ENCODE measurements at regions not wholly inside any gene's neighbourhood (a gene's known extent, or its start where the extent isn't known, plus 50 kb on each side); places are given as distances from the start of the nearest gene placed in this dataset.

GRCh38 chr7:118129041-118129795 is 54.7 kb upstream of the LSM8 start:
- peaks cover 39% of the 10 kb centered on the region for H3K9me3 Mint-ChIP-seq
- no peak overlapping the region for H3K4me3 Mint-ChIP-seq
- no peak for TF ChIP-seq CTCF (IDR thresholded peaks at IDR 0.05)
- no peaks in the 10 kb centered on the region for H3K36me3 Mint-ChIP-seq (ENCODE audit: low read depth)
- H3K4me1 Mint-ChIP-seq, result no peaks in the 10 kb centered on the region
- DNase-seq, result no peak
- no peak overlapping the region for H3K27ac Mint-ChIP-seq
- H3K27me3 Mint-ChIP-seq (ENCODE audit: low read depth, poor library complexity), result no peaks in the 10 kb centered on the region

- peaks cover 2% of the 10 kb centered on the region for H3K27me3 Mint-ChIP-seq (ENCODE audit: low read depth, poor library complexity)
- no peak overlapping the region for H3K27ac Mint-ChIP-seq
- H3K9me3 Mint-ChIP-seq, result peaks cover 19% of the 10 kb centered on the region
- TF ChIP-seq CTCF (IDR thresholded peaks at IDR 0.05), result no peak
- no peaks in the 10 kb centered on the region for H3K36me3 Mint-ChIP-seq (ENCODE audit: low read depth)
- no peak for DNase-seq
- no peak overlapping the region for H3K4me3 Mint-ChIP-seq
- H3K4me1 Mint-ChIP-seq, result no peaks in the 10 kb centered on the region
Observed at GRCh38 chr7:118132764-118133163, 51.2 kb upstream of the LSM8 start.
